ENCODE measurements at regions not wholly inside any gene's neighbourhood (a gene's known extent, or its start where the extent isn't known, plus 50 kb on each side); places are given as distances from the start of the nearest gene placed in this dataset.

GRCh38 chr11:98955551-98955950 lies 65.2 kb upstream of the CNTN5 start:
- H3K4me3 ChIP-seq (ENCODE audit: low read depth, low read length), result no peak overlapping the region
- no peak for DNase-seq (ENCODE audit: low read depth)
- TF ChIP-seq CTCF (conservative IDR thresholded peaks at IDR 0.05; ENCODE audit: low read depth, low read length), result no peak

GRCh38 chr11:98964146-98964545 lies 56.6 kb upstream of the CNTN5 start:
- no peak for DNase-seq (ENCODE audit: low read depth)
- H3K4me3 ChIP-seq (ENCODE audit: low read depth, low read length), result no peak overlapping the region
- TF ChIP-seq CTCF (conservative IDR thresholded peaks at IDR 0.05; ENCODE audit: low read depth, low read length), result no peak

GRCh38 chr11:98965358-98965757 lies 55.4 kb upstream of the CNTN5 start:
- no peak overlapping the region for H3K4me3 ChIP-seq (ENCODE audit: low read depth, low read length)
- DNase-seq (ENCODE audit: low read depth), result no peak
- no peak for TF ChIP-seq CTCF (conservative IDR thresholded peaks at IDR 0.05; ENCODE audit: low read depth, low read length)

- DNase-seq (ENCODE audit: low read depth), result no peak
- TF ChIP-seq CTCF (conservative IDR thresholded peaks at IDR 0.05; ENCODE audit: low read depth, low read length), result no peak
- no peak overlapping the region for H3K4me3 ChIP-seq (ENCODE audit: low read depth, low read length)
Measured at GRCh38 chr11:98965775-98966174, 55.0 kb upstream of the CNTN5 start.

GRCh38 chr11:98967005-98967404 lies 53.7 kb upstream of the CNTN5 start:
- no peak for DNase-seq (ENCODE audit: low read depth)
- no peak for TF ChIP-seq CTCF (conservative IDR thresholded peaks at IDR 0.05; ENCODE audit: low read depth, low read length)
- no peak overlapping the region for H3K4me3 ChIP-seq (ENCODE audit: low read depth, low read length)
